Fibroblast of skin of scalp (primary cell): ENCODE measurements at regions not wholly inside any gene's neighbourhood (a gene's known extent, or its start where the extent isn't known, plus 50 kb on each side); places are given as distances from the start of the nearest gene placed in this dataset.
A peak's percentile ranks its signal among the peaks of the same experiment; 100 is the strongest.

ENCODE experiments used
- DNase-seq: peaks from one replicate; pipeline ENCODE4 v3.0.0-alpha.2; 2013

DNA sequence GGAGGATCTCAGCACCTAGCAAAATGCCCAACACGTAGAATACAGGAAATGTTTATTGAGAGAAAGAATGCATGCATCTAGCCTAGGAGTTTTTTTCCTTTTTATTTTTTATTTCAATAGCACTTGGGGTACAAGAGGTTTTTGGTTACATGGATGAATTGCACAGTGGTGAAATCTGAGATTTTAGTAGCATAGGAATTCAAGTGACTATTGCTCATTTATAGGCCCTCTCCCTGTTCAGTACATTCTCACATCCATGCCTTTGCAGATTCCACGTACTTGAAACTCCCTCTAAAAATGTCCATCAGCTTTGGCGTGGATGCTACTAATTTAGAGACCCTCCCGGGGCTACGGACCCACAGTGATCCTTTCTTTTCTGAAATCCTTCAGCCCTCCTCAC lies 61.7 kb upstream of the PIAS1 start:
- no peak for DNase-seq

- no peak for DNase-seq
Observed at GRCh38 chr15:67992834-67993233, 61.3 kb upstream of the PIAS1 start.

DNA sequence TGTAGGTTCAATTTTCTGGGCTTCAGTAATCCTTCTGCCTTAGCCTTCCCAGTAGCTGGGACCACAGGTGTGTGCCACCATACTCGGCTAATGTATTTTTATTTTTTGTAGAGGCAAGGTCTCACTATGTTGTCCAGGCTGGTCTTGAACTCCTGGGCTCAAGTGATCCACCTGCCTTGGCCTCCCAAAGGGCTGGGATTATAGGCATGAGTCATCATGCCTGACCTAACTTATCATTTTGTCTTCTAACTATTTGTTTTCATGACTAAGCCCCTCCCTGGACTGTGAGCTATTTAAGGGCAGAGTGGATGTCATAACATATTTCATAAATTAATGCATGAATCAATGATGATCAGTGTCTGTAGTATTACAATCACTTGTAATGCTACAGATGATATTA lies 56.1 kb upstream of the PIAS1 start:
- DNase-seq, result peak; percentile 71

DNA sequence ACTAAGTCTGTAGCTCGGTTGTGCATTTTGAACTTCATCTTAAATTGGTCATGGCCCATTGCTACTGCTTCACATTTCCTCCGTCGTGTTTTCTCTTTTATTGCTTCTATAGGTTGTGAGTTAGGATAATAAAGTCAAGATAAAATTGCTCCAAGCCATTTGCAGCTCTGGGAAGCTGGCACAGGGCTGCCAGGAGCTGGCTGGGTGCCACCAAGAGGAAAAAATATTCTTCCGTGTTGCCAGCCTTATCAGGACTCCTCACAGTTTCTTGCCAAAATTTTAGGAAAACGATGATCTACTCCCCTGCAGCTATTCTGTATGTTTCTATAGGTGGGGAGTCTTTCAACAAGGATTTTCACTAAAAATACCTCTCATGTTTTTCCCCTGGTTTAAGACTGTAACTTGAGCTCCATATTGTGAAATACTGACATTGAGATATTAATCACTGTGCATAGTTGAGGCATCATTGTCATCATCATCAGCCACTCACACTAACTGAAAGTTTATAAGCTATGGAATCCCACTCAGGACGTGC lies 55.4 kb upstream of the PIAS1 start:
- peak; percentile 73 for DNase-seq

DNA sequence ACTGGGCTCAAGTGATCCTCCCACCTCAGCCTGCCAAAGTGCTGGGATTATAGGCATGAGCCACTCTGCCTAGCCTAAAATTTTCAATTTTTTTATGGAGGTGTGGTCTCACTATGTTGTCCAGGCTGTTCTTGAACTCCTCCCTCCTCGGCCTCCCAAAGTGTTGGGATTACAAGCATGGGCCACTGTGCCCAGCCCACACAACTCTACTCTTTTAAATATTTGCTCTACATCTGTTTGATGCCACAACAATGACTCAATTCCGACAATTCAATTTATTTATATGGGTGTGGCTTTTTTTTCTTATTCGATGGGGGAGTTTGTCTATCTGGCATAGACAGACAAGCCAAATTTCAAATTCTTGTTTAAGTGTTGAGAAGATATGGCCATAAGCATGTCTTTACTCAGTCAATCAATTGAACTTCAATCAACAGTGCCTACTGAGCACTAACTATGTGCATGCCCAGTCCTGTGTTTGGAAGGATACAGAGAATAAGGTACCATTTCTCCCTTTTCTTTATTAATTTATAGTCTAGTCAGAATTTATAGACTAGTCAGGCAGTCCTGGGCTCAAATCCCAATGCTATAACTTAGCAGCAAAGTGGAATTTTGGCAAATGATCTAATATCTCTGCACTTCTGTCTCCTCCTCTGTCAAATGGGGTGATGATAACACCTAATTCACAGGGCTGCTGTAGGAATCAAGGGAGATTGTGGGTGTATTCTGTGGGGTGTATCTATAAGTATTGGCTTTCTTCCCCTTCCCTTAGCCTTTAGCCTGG lies 54.6 kb upstream of the PIAS1 start:
- no peak for DNase-seq

- DNase-seq, result no peak
Observed at GRCh38 chr15:68000754-68001153, 53.4 kb upstream of the PIAS1 start.

DNA sequence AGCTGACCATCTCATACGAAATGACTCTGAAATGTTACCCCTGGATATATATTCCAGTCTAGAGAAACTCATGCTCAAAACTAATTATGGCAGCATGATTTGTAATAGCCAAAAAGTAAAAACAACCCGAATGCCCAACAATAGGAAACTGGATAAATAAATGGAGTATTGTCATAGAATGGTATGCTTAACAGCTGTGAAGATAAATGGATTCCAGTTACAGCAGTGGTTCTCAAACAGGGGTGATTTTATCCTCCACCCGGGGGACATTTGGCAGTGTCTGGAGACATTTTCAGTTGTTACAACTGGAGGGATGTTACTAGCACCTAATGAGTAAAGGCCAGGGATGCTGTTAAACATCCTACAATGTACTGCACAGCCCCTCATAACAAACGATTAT lies 52.3 kb upstream of the PIAS1 start:
- DNase-seq, result no peak

DNA sequence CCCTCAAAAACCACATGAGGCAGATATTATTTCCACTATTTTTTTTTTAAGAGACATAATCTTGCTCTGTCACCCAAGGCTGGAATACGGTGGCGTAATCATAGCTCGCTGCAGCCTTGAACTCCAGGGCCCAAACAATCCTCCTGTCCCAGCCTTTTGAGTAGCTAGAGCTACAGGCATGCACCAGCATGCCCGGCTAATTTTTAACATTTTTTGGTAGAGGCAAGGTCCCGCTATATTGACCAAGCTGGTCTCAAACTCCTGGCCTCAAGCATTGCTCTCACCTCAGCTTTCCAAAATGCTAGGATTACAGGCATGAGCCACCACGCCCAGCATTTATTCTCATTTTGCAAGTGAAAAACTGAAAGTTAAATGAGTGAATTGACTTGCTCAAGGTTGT lies 50.8 kb upstream of the PIAS1 start:
- no peak for DNase-seq
